Large intestine (tissue), 3 donors: ENCODE measurements at regions not wholly inside any gene's neighbourhood (a gene's known extent, or its start where the extent isn't known, plus 50 kb on each side); places are given as distances from the start of the nearest gene placed in this dataset.

Experiments used
- DNase-seq, 2 donors: peaks; one replicate each; pipeline versions ENCODE4 v3.0.0 to v3.0.0-alpha.2; 2013
- H3K27ac ChIP-seq: one replicate; pipeline ENCODE4 v1.5.1; 2013; ENCODE audit warnings: low read length
- H3K27me3 ChIP-seq: 2 replicates; pipeline ENCODE4 v1.6.1; 2013; ENCODE audit warnings: low read length; ENCODE audit not compliant: control insufficient read depth, insufficient read depth
- H3K36me3 ChIP-seq: 2 replicates; pipeline ENCODE4 v1.6.1; 2013; ENCODE audit warnings: low read length; ENCODE audit not compliant: control insufficient read depth, insufficient read depth
- H3K4me1 ChIP-seq: one replicate; pipeline ENCODE4 v1.6.1; 2013; ENCODE audit warnings: low read length; ENCODE audit not compliant: control insufficient read depth, insufficient read depth
- H3K4me3 ChIP-seq: one replicate; pipeline ENCODE4 v1.5.1; 2013; ENCODE audit warnings: low read length
- H3K9me3 ChIP-seq: one replicate; pipeline ENCODE4 v1.6.1; 2013; ENCODE audit warnings: mild to moderate bottlenecking, low read depth, low read length, moderate library complexity; ENCODE audit not compliant: control insufficient read depth
- WGBS: methylation state at CpG from one replicate; pipeline ENCODE4 v1.1.5; 2013; ENCODE audit warnings: low lambda C conversion rate; ENCODE audit not compliant: insufficient coverage; 5-methylcytosine and 5-hydroxymethylcytosine counted together

- H3K36me3 ChIP-seq: no peaks in the 10 kb centered on the region
- H3K27ac ChIP-seq: no peak overlapping the region
- 80% methylated on average over 1 of the region's 1 CpG for WGBS
- no peaks in the 10 kb centered on the region for H3K27me3 ChIP-seq
- no peak for DNase-seq
- H3K4me1 ChIP-seq: no peaks in the 10 kb centered on the region
- H3K4me3 ChIP-seq: no peak overlapping the region
- no peaks in the 10 kb centered on the region for H3K9me3 ChIP-seq
These were observed 102.3 kb downstream of the HTR1B start for GRCh38 chr6:77361018-77361417.

DNA sequence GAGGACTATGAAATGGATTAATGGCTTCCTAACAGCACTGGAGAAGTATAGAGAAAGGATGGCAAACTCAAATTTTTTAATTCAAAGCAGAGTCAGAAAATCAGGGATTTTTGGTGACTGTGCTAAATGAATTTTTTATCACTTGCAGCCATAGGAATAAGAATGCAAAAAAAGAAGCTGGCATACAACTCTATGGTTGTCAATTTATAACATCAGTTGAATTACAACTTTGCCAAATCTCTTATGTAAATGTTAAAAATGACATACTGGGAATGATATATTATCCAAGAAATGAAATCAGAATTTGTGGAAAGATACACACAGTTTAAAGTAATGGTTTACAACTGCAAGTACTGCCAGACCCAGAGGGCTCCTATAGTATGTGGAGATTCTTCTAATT is 106.5 kb downstream of the HTR1B start:
- no peak overlapping the region for H3K4me3 ChIP-seq
- H3K9me3 ChIP-seq: no peaks in the 10 kb centered on the region
- no peaks in the 10 kb centered on the region for H3K4me1 ChIP-seq
- H3K36me3 ChIP-seq: no peaks in the 10 kb centered on the region
- H3K27ac ChIP-seq: no peak overlapping the region
- DNase-seq: no peak
- no peaks in the 10 kb centered on the region for H3K27me3 ChIP-seq

DNA sequence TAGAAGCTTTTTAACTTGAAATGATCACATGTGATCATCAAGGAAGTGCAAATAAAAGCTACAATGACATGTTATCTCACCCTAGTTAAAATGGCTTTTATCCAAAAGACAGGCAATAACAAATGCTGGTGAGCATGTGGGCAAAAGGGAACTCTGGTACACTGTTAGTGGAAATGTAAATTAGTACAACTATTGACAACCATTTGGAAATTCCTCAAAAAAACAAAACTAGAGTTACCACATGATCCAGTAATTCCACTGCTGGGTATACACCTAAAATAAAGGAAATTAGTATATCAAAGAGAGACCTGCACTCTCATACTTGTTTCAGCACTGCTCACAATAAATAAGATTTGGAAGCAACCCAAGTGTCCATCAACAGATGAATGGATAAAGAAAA is 108.7 kb downstream of the HTR1B start:
- Histone ChIP-seq H3K27ac (no peak overlapping the region), H3K9me3 (no peaks in the 10 kb centered on the region), H3K36me3 (no peaks in the 10 kb centered on the region), H3K4me1 (no peaks in the 10 kb centered on the region), H3K4me3 (no peak overlapping the region), H3K27me3 (no peaks in the 10 kb centered on the region)
- no peak for DNase-seq

DNA sequence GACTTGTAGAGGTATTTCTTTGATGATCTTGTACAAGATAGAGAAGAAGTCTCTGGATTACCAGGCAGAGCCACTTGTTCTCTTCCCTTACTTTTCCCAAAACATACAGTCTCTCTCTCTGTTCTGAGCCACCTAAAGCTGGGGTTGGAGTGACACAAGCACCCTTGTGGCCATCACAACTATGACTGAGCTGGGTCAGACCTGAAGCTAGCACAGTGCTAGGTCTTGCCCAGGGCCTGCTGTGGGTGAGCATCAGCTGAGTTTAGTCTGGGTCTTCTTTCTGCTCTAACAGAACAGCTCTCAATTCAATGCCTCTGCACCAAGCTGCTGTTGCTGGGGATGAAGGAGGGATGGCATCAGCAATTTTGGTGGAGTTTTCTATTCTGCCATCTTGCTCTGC is 110.2 kb downstream of the HTR1B start:
- Histone ChIP-seq H3K9me3 (no peaks in the 10 kb centered on the region), H3K36me3 (no peaks in the 10 kb centered on the region), H3K27me3 (no peaks in the 10 kb centered on the region), H3K4me1 (no peaks in the 10 kb centered on the region), H3K27ac (no peak overlapping the region), H3K4me3 (no peak overlapping the region)
- no peak for DNase-seq

GRCh38 chr6:77341058-77341986 is 122.0 kb downstream of the HTR1B start:
- WGBS: no CpG with 5 or more reads among the region's 4 CpGs
- no peak overlapping the region for H3K27ac ChIP-seq
- peak in 1 of 2 donors; percentile 14 for DNase-seq

GRCh38 chr6:77340331-77340730 is 123.0 kb downstream of the HTR1B start:
- Histone ChIP-seq H3K4me3 (no peak overlapping the region), H3K9me3 (no peaks in the 10 kb centered on the region), H3K36me3 (no peaks in the 10 kb centered on the region), H3K27ac (no peak overlapping the region), H3K27me3 (no peaks in the 10 kb centered on the region), H3K4me1 (no peaks in the 10 kb centered on the region)
- WGBS: no CpG with 5 or more reads among the region's 4 CpGs
- no peak for DNase-seq

More at GRCh38 chr6:77341058-77341986, 122.0 kb downstream of the HTR1B start:
- Histone ChIP-seq H3K4me3 (no peak overlapping the region), H3K4me1 (no peaks in the 10 kb centered on the region), H3K36me3 (no peaks in the 10 kb centered on the region), H3K27me3 (no peaks in the 10 kb centered on the region), H3K9me3 (no peaks in the 10 kb centered on the region)

DNA sequence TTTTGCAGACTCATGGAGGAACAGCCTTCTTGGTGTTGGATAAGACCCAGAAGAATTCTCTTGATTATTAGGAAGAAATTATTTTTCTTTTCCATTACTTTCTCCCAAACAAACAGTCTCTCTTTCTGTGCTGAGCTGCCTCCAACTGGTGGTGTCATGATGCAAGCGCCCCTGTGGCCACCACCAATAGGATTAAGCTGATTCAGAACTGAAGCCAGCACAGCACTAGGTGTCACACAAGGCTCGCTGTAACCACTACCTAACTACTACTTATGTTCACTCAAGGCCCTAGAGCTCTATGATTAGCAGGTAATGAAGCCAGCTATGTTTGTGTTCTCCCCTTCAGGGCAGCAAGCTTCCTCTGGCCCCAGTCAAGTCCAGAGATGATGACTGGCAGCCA is 123.4 kb downstream of the HTR1B start:
- Histone ChIP-seq H3K36me3 (no peaks in the 10 kb centered on the region), H3K27ac (no peak overlapping the region), H3K4me3 (no peak overlapping the region), H3K27me3 (no peaks in the 10 kb centered on the region), H3K9me3 (no peaks in the 10 kb centered on the region), H3K4me1 (no peaks in the 10 kb centered on the region)
- WGBS: no CpG with 5 or more reads among the region's 2 CpGs
- no peak for DNase-seq

GRCh38 chr6:77337392-77337791 is 125.9 kb downstream of the HTR1B start:
- H3K27me3 ChIP-seq: no peaks in the 10 kb centered on the region
- H3K36me3 ChIP-seq: no peaks in the 10 kb centered on the region
- DNase-seq: no peak
- no peaks in the 10 kb centered on the region for H3K4me1 ChIP-seq
- H3K4me3 ChIP-seq: no peak overlapping the region
- peaks cover 3% of the 10 kb centered on the region for H3K9me3 ChIP-seq
- H3K27ac ChIP-seq: no peak overlapping the region

- H3K4me1 ChIP-seq: no peaks in the 10 kb centered on the region
- no peak for DNase-seq
- peaks cover 3% of the 10 kb centered on the region for H3K9me3 ChIP-seq
- H3K27ac ChIP-seq: no peak overlapping the region
- no CpG with 5 or more reads among the region's 3 CpGs for WGBS
- no peaks in the 10 kb centered on the region for H3K27me3 ChIP-seq
- no peaks in the 10 kb centered on the region for H3K36me3 ChIP-seq
- H3K4me3 ChIP-seq: no peak overlapping the region
These were observed 129.2 kb downstream of the HTR1B start for GRCh38 chr6:77334093-77334492.

- no peak overlapping the region for H3K4me3 ChIP-seq
- WGBS: 100% methylated on average over 2 of the region's 15 CpGs
These were observed 130.2 kb downstream of the HTR1B start for GRCh38 chr6:77332915-77333623.

DNA sequence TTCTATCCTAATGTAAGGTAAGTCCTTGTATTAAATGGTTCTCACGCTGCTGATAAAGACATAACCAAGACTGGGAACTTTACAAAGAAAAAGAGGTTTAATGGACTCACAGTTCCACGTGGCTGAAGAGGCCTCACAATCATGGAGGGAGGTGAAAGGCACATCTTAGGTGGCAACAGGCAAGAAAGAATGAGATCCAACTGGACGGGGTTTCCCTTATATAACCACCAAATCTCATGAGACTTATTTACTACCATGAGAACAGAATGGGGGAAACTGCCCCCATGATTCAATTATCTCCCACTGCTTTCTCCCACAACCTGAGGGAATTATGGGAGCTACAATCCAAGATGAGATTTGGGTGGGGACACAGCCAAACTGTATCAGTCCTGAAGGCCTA is 136.6 kb downstream of the HTR1B start:
- Histone ChIP-seq H3K9me3 (no peaks in the 10 kb centered on the region), H3K27me3 (no peaks in the 10 kb centered on the region), H3K4me1 (no peaks in the 10 kb centered on the region), H3K27ac (no peak overlapping the region), H3K36me3 (no peaks in the 10 kb centered on the region), H3K4me3 (no peak overlapping the region)
- WGBS: no CpG with 5 or more reads among the region's 3 CpGs
- no peak for DNase-seq

More at GRCh38 chr6:77332915-77333623, 130.2 kb downstream of the HTR1B start:
- Histone ChIP-seq H3K36me3 (no peaks in the 10 kb centered on the region), H3K27me3 (no peaks in the 10 kb centered on the region), H3K27ac (no peak overlapping the region), H3K4me1 (no peaks in the 10 kb centered on the region), H3K9me3 (peaks cover 3% of the 10 kb centered on the region)
- no peak for DNase-seq
